ENCODE measurements at regions not wholly inside any gene's neighbourhood (a gene's known extent, or its start where the extent isn't known, plus 50 kb on each side); places are given as distances from the start of the nearest gene placed in this dataset.

DNA sequence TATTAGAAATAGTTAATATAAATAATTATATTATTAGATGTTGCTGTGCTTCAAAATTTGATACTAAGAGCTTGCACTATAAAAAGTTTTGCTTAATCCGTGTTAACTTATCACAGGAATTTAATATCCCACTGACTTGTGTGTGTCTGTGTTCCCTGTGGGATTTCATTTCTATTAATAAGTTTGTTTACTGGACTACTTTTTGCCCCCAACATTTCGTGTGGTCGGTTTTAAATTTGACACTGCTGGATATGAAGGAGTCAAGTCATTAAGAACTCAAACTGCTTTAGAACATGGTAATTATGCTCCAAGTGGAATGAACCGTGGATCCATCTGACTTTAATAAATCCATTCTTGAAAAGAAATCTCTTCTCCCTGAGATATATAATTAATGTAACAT, 182.2 kb upstream of the NUDT4 start:
- no peaks in the 10 kb centered on the region for H3F3A ChIP-seq (replicated peaks; ENCODE audit: low read depth)
- peaks cover 7% of the 10 kb centered on the region; the same call in 1 of the 2 replicates for H3K9me2 ChIP-seq (ENCODE audit: insufficient read depth)
- H2AFZ ChIP-seq: peak overlapping the region; percentile 44; the same call in 1 of the 2 replicates
- no peak overlapping the region for H3K4me3 ChIP-seq
- no peaks in the 10 kb centered on the region for H4K20me1 ChIP-seq (replicated peaks; ENCODE audit: insufficient read depth)
- H3K27ac ChIP-seq (ENCODE audit: low read depth): no peak overlapping the region
- no peak overlapping the region for H3K4me2 ChIP-seq
- H3K9me3 Mint-ChIP-seq: peaks cover 3% of the 10 kb centered on the region; the same call in 1 of the 3 replicates
- TF ChIP-seq, protein P1, sequence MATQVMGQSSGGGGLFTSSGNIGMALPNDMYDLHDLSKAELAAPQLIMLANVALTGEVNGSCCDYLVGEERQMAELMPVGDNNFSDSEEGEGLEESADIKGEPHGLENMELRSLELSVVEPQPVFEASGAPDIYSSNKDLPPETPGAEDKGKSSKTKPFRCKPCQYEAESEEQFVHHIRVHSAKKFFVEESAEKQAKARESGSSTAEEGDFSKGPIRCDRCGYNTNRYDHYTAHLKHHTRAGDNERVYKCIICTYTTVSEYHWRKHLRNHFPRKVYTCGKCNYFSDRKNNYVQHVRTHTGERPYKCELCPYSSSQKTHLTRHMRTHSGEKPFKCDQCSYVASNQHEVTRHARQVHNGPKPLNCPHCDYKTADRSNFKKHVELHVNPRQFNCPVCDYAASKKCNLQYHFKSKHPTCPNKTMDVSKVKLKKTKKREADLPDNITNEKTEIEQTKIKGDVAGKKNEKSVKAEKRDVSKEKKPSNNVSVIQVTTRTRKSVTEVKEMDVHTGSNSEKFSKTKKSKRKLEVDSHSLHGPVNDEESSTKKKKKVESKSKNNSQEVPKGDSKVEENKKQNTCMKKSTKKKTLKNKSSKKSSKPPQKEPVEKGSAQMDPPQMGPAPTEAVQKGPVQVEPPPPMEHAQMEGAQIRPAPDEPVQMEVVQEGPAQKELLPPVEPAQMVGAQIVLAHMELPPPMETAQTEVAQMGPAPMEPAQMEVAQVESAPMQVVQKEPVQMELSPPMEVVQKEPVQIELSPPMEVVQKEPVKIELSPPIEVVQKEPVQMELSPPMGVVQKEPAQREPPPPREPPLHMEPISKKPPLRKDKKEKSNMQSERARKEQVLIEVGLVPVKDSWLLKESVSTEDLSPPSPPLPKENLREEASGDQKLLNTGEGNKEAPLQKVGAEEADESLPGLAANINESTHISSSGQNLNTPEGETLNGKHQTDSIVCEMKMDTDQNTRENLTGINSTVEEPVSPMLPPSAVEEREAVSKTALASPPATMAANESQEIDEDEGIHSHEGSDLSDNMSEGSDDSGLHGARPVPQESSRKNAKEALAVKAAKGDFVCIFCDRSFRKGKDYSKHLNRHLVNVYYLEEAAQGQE (IDR thresholded peaks at IDR 0.05; ENCODE audit: unreplicated experiment): no peak
- TF ChIP-seq EZH2phosphoT487 (IDR thresholded peaks at IDR 0.05; ENCODE audit: unreplicated experiment): no peak
- no peak for TF ChIP-seq NANOG (IDR thresholded peaks at IDR 0.05; ENCODE audit: borderline replicate concordance)
- no peak for TF ChIP-seq POLR2AphosphoS5 (IDR thresholded peaks at IDR 0.05; ENCODE audit: low read depth)
- TF ChIP-seq EZH2 (IDR thresholded peaks at IDR 0.05; ENCODE audit: low read depth, unreplicated experiment): no peak
- TF ChIP-seq, protein P2, sequence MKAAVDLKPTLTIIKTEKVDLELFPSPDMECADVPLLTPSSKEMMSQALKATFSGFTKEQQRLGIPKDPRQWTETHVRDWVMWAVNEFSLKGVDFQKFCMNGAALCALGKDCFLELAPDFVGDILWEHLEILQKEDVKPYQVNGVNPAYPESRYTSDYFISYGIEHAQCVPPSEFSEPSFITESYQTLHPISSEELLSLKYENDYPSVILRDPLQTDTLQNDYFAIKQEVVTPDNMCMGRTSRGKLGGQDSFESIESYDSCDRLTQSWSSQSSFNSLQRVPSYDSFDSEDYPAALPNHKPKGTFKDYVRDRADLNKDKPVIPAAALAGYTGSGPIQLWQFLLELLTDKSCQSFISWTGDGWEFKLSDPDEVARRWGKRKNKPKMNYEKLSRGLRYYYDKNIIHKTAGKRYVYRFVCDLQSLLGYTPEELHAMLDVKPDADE (IDR thresholded peaks at IDR 0.05): no peak
- no peak for TF ChIP-seq ZNF331 (CRISPR knock-in tag; IDR thresholded peaks at IDR 0.05; ENCODE audit: low read depth)
- TF ChIP-seq, protein P3, sequence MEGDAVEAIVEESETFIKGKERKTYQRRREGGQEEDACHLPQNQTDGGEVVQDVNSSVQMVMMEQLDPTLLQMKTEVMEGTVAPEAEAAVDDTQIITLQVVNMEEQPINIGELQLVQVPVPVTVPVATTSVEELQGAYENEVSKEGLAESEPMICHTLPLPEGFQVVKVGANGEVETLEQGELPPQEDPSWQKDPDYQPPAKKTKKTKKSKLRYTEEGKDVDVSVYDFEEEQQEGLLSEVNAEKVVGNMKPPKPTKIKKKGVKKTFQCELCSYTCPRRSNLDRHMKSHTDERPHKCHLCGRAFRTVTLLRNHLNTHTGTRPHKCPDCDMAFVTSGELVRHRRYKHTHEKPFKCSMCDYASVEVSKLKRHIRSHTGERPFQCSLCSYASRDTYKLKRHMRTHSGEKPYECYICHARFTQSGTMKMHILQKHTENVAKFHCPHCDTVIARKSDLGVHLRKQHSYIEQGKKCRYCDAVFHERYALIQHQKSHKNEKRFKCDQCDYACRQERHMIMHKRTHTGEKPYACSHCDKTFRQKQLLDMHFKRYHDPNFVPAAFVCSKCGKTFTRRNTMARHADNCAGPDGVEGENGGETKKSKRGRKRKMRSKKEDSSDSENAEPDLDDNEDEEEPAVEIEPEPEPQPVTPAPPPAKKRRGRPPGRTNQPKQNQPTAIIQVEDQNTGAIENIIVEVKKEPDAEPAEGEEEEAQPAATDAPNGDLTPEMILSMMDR (conservative IDR thresholded peaks at IDR 0.05; ENCODE audit: low read depth in 2 of 2): no peak
- no peak for TF ChIP-seq STAT1 (IDR thresholded peaks at IDR 0.05; ENCODE audit: unreplicated experiment)
- no peak for TF ChIP-seq ZNF114 (CRISPR knock-in tag; IDR thresholded peaks at IDR 0.05)
- no peak for TF ChIP-seq CREB1 (CRISPR knock-in tag; IDR thresholded peaks at IDR 0.05; ENCODE audit: low read depth)
- TF ChIP-seq, protein P4, sequence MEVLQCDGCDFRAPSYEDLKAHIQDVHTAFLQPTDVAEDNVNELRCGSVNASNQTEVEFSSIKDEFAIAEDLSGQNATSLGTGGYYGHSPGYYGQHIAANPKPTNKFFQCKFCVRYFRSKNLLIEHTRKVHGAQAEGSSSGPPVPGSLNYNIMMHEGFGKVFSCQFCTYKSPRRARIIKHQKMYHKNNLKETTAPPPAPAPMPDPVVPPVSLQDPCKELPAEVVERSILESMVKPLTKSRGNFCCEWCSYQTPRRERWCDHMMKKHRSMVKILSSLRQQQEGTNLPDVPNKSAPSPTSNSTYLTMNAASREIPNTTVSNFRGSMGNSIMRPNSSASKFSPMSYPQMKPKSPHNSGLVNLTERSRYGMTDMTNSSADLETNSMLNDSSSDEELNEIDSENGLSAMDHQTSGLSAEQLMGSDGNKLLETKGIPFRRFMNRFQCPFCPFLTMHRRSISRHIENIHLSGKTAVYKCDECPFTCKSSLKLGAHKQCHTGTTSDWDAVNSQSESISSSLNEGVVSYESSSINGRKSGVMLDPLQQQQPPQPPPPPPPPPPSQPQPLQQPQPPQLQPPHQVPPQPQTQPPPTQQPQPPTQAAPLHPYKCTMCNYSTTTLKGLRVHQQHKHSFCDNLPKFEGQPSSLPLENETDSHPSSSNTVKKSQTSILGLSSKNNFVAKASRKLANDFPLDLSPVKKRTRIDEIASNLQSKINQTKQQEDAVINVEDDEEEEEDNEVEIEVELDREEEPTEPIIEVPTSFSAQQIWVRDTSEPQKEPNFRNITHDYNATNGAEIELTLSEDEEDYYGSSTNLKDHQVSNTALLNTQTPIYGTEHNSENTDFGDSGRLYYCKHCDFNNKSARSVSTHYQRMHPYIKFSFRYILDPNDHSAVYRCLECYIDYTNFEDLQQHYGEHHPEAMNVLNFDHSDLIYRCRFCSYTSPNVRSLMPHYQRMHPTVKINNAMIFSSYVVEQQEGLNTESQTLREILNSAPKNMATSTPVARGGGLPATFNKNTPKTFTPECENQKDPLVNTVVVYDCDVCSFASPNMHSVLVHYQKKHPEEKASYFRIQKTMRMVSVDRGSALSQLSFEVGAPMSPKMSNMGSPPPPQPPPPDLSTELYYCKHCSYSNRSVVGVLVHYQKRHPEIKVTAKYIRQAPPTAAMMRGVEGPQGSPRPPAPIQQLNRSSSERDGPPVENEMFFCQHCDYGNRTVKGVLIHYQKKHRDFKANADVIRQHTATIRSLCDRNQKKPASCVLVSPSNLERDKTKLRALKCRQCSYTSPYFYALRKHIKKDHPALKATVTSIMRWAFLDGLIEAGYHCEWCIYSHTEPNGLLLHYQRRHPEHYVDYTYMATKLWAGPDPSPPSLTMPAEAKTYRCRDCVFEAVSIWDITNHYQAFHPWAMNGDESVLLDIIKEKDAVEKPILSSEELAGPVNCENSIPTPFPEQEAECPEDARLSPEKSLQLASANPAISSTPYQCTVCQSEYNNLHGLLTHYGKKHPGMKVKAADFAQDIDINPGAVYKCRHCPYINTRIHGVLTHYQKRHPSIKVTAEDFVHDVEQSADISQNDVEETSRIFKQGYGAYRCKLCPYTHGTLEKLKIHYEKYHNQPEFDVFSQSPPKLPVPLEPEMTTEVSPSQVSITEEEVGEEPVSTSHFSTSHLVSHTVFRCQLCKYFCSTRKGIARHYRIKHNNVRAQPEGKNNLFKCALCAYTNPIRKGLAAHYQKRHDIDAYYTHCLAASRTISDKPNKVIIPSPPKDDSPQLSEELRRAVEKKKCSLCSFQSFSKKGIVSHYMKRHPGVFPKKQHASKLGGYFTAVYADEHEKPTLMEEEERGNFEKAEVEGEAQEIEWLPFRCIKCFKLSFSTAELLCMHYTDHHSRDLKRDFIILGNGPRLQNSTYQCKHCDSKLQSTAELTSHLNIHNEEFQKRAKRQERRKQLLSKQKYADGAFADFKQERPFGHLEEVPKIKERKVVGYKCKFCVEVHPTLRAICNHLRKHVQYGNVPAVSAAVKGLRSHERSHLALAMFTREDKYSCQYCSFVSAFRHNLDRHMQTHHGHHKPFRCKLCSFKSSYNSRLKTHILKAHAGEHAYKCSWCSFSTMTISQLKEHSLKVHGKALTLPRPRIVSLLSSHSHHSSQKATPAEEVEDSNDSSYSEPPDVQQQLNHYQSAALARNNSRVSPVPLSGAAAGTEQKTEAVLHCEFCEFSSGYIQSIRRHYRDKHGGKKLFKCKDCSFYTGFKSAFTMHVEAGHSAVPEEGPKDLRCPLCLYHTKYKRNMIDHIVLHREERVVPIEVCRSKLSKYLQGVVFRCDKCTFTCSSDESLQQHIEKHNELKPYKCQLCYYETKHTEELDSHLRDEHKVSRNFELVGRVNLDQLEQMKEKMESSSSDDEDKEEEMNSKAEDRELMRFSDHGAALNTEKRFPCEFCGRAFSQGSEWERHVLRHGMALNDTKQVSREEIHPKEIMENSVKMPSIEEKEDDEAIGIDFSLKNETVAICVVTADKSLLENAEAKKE (CRISPR knock-in tag; IDR thresholded peaks at IDR 0.05): no peak
- no peak for TF ChIP-seq JUNB (IDR thresholded peaks at IDR 0.05; ENCODE audit: unreplicated experiment)
- H3K4me1 Mint-ChIP-seq: peaks cover 3% of the 10 kb centered on the region; the same call in 2 of the 3 replicates
- ATAC-seq (no peak), DNase-seq (ENCODE audit: low spot score) (no peak)
- H3K27ac Mint-ChIP-seq: no peak overlapping the region
- H3K36me3 ChIP-seq (ENCODE audit: insufficient read depth): no peaks in the 10 kb centered on the region
- H3K4me3 Mint-ChIP-seq: no peak overlapping the region
- H3K27me3 ChIP-seq (ENCODE audit: insufficient read depth): no peaks in the 10 kb centered on the region
- no peaks in the 10 kb centered on the region for H3K79me2 ChIP-seq (replicated peaks; ENCODE audit: insufficient read depth)
- H3K4me1 ChIP-seq (ENCODE audit: insufficient read depth): no peaks in the 10 kb centered on the region
- H3K36me3 Mint-ChIP-seq (ENCODE audit: low read depth): no peaks in the 10 kb centered on the region
- H3K27me3 Mint-ChIP-seq (ENCODE audit: insufficient read depth, low read depth, poor library complexity): no peaks in the 10 kb centered on the region
